OCI-LY1 (cell line): ENCODE measurements at regions not wholly inside any gene's neighbourhood (a gene's known extent, or its start where the extent isn't known, plus 50 kb on each side); places are given as distances from the start of the nearest gene placed in this dataset.

Experiments used
- EZH2 ChIP-seq: fragments of 200-600 bp; sonication (generic), shearing (Covaris generic); IDR thresholded peaks from 2 replicates; pipeline ENCODE4 v1.8.0; 2017; ENCODE audit warnings: borderline replicate concordance, mixed run types, mild to moderate bottlenecking, antibody characterized with exemption, low read length, moderate library complexity, mixed read lengths
- TF ChIP-seq, protein P1 (sequence below): fragments of 200-600 bp; sonication (generic), shearing (Covaris generic); IDR thresholded peaks from 2 replicates; pipeline ENCODE4 v1.5.1; 2017; ENCODE audit warnings: mild to moderate bottlenecking, antibody characterized with exemption, low read length, moderate library complexity, mixed read lengths

DNA sequence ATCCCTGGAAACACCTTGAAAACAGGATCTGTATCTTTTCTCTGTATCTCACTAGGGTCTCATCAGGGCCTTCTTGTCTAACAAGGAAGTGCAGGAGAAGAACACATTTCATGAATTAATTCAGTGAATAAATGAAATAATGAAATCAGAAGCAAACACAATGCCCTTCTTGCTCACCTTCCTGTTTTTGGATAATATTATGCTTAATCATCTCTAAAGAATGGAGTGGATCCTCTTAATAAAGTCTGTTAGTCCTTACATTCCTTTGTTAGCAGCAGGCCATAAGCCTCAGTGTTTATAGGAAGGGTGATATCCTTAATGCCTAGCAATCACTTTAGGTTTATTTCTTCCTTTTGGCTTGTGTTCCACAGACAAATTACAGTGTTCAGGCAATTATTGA, 837.1 kb upstream of the SEMA6A start:
- TF ChIP-seq, protein P1, sequence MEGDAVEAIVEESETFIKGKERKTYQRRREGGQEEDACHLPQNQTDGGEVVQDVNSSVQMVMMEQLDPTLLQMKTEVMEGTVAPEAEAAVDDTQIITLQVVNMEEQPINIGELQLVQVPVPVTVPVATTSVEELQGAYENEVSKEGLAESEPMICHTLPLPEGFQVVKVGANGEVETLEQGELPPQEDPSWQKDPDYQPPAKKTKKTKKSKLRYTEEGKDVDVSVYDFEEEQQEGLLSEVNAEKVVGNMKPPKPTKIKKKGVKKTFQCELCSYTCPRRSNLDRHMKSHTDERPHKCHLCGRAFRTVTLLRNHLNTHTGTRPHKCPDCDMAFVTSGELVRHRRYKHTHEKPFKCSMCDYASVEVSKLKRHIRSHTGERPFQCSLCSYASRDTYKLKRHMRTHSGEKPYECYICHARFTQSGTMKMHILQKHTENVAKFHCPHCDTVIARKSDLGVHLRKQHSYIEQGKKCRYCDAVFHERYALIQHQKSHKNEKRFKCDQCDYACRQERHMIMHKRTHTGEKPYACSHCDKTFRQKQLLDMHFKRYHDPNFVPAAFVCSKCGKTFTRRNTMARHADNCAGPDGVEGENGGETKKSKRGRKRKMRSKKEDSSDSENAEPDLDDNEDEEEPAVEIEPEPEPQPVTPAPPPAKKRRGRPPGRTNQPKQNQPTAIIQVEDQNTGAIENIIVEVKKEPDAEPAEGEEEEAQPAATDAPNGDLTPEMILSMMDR: no peak
- TF ChIP-seq EZH2: no peak
